Parathyroid adenoma (tissue), 2 donors: ENCODE measurements at regions not wholly inside any gene's neighbourhood (a gene's known extent, or its start where the extent isn't known, plus 50 kb on each side); places are given as distances from the start of the nearest gene placed in this dataset.

Experiments
- H2AFZ ChIP-seq: fragments of 300-600 bp; sonication (generic); one replicate; pipeline ENCODE4 v1.7.0; 2017; ENCODE audit warnings: antibody characterized with exemption, mild to moderate bottlenecking
- H3K27ac ChIP-seq: fragments of 300-600 bp; sonication (generic); one replicate; pipeline ENCODE4 v1.7.0; 2017
- H3K27me3 ChIP-seq: fragments of 300-600 bp; sonication (generic); one replicate; pipeline ENCODE4 v1.7.0; 2017; ENCODE audit warnings: low read length; ENCODE audit not compliant: control insufficient read depth, insufficient read depth
- H3K36me3 ChIP-seq: fragments of 300-600 bp; sonication (generic); one replicate; pipeline ENCODE4 v1.7.0; 2017; ENCODE audit warnings: low read length; ENCODE audit not compliant: control insufficient read depth, insufficient read depth
- H3K4me1 ChIP-seq: fragments of 300-600 bp; sonication (generic); one replicate; pipeline ENCODE4 v1.7.0; 2017; ENCODE audit warnings: control low read depth
- H3K4me2 ChIP-seq: fragments of 300-600 bp; sonication (generic); one replicate; pipeline ENCODE4 v1.7.0; 2017; ENCODE audit warnings: low read length
- H3K4me3 ChIP-seq: fragments of 300-600 bp; sonication (generic); one replicate; pipeline ENCODE4 v1.7.0; 2017; ENCODE audit warnings: low read depth, low read length
- H3K79me2 ChIP-seq: fragments of 300-600 bp; sonication (generic); one replicate; pipeline ENCODE4 v1.7.0; 2017; ENCODE audit warnings: control low read depth
- H3K9ac ChIP-seq: fragments of 300-600 bp; sonication (generic); one replicate; pipeline ENCODE4 v1.7.0; 2017; ENCODE audit warnings: mild to moderate bottlenecking
- H3K9me3 ChIP-seq: fragments of 300-600 bp; sonication (generic); one replicate; pipeline ENCODE4 v1.7.0; 2017; ENCODE audit warnings: low read length; ENCODE audit not compliant: control insufficient read depth
- TF ChIP-seq, protein P1 (sequence below): fragments of 300-600 bp; sonication (generic); IDR thresholded peaks from one replicate; pipeline ENCODE4 v1.7.0; 2017; ENCODE audit warnings: antibody characterized with exemption, mild to moderate bottlenecking
- donor health status: primary hyperparathyroidism.

DNA sequence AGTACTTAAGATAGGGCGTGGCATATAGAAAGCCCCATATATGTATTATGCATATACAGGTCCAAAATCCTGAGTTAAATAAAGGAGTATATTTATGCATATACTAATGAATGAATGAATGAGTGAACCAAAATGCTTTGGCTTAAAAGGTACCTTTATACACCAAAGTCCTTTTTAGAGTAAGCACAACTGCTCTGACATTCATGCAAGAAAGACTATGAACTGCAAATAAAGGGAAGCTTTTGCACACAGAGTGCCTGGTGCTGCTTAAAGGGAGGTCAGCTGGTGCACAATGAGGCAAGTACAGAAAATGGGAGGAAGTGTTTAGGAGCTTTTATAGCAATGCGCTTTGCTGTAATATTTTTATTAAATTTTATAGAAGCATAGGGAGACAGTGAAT, 214.0 kb downstream of the KLF13 start:
- TF ChIP-seq, protein P1, sequence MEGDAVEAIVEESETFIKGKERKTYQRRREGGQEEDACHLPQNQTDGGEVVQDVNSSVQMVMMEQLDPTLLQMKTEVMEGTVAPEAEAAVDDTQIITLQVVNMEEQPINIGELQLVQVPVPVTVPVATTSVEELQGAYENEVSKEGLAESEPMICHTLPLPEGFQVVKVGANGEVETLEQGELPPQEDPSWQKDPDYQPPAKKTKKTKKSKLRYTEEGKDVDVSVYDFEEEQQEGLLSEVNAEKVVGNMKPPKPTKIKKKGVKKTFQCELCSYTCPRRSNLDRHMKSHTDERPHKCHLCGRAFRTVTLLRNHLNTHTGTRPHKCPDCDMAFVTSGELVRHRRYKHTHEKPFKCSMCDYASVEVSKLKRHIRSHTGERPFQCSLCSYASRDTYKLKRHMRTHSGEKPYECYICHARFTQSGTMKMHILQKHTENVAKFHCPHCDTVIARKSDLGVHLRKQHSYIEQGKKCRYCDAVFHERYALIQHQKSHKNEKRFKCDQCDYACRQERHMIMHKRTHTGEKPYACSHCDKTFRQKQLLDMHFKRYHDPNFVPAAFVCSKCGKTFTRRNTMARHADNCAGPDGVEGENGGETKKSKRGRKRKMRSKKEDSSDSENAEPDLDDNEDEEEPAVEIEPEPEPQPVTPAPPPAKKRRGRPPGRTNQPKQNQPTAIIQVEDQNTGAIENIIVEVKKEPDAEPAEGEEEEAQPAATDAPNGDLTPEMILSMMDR: no peak
- no peak overlapping the region for H3K9ac ChIP-seq
- H3K79me2 ChIP-seq: no peaks in the 10 kb centered on the region
- H3K4me3 ChIP-seq: no peak overlapping the region
- no peaks in the 10 kb centered on the region for H3K4me1 ChIP-seq
- no peaks in the 10 kb centered on the region for H3K27me3 ChIP-seq
- H3K36me3 ChIP-seq: no peaks in the 10 kb centered on the region
- H3K9me3 ChIP-seq: no peaks in the 10 kb centered on the region
- H3K4me2 ChIP-seq: no peak overlapping the region
- no peak overlapping the region for H2AFZ ChIP-seq
- no peak overlapping the region for H3K27ac ChIP-seq

- H3K79me2 ChIP-seq: no peaks in the 10 kb centered on the region
- H3K9ac ChIP-seq: no peak overlapping the region
- H3K27me3 ChIP-seq: no peaks in the 10 kb centered on the region
- no peak overlapping the region for H3K4me2 ChIP-seq
- no peak overlapping the region for H3K27ac ChIP-seq
- H2AFZ ChIP-seq: no peak overlapping the region
- H3K4me1 ChIP-seq: no peaks in the 10 kb centered on the region
- H3K9me3 ChIP-seq: no peaks in the 10 kb centered on the region
- TF ChIP-seq, protein P1: no peak
- no peaks in the 10 kb centered on the region for H3K36me3 ChIP-seq
- no peak overlapping the region for H3K4me3 ChIP-seq
Measured at GRCh38 chr15:31544361-31544760, 217.7 kb downstream of the KLF13 start.

DNA sequence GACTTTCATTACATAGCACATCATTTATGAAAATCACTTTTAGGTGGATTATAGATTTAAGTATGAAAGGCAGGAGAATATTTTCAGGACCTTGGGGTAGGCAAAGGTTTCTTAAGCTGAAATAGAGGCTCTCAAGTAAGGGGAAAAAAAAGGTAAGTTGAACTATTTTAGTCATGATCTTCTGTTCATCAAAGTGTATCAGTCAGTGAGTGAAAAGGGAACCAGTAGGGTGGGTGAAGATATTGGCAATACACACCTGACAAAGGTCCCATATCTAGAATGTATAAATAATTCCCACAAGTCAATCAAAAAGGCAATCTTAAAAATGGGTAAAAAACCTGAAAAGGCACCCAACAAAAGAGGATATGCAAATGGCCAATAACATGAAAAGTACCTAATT, 218.6 kb downstream of the KLF13 start:
- no peak overlapping the region for H3K9ac ChIP-seq
- H3K4me1 ChIP-seq: no peaks in the 10 kb centered on the region
- H3K79me2 ChIP-seq: no peaks in the 10 kb centered on the region
- no peaks in the 10 kb centered on the region for H3K36me3 ChIP-seq
- TF ChIP-seq, protein P1: no peak
- no peaks in the 10 kb centered on the region for H3K27me3 ChIP-seq
- H2AFZ ChIP-seq: no peak overlapping the region
- H3K4me3 ChIP-seq: no peak overlapping the region
- no peak overlapping the region for H3K27ac ChIP-seq
- H3K9me3 ChIP-seq: no peaks in the 10 kb centered on the region
- no peak overlapping the region for H3K4me2 ChIP-seq

DNA sequence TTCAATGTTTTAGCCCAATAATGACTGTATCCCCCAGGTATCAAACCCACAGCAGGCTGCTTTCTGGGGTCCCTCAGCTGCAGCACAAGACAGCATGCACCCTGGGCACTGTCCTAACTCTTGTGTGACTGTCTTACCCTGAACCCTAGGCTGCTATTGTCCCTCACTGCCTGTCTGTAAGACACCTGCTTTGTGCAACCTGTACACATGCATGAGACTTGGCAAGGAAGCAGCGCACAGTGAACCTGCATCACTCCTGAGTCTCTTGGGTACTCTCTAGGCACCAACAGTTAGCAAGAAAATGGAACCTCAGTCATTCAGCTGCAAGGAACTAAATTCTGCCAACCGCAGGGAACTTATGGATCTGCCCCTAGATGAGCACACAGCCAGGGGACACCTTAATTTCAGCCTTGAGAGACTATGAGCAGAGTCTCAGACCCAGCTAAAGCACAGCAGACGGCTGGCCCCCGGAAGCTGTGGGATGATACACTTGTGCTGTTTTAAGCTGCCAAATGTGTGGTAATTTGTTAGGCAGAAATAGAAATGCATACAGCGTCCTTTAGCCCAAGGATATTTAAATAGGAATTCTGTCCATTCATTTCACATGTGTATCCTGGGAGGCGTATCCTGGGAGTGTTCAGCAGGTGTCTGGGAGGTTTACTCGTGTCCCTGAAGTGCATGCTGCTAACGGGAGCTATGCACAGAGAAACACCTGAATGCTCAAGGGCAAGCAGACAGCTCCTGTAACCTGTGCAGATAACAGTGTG, 223.8 kb downstream of the KLF13 start:
- no peak overlapping the region for H2AFZ ChIP-seq
- H3K36me3 ChIP-seq: no peaks in the 10 kb centered on the region
- TF ChIP-seq, protein P1: no peak
- no peak overlapping the region for H3K4me2 ChIP-seq
- no peak overlapping the region for H3K9ac ChIP-seq
- no peak overlapping the region for H3K27ac ChIP-seq
- no peaks in the 10 kb centered on the region for H3K9me3 ChIP-seq
- no peak overlapping the region for H3K4me3 ChIP-seq
- no peaks in the 10 kb centered on the region for H3K27me3 ChIP-seq
- H3K79me2 ChIP-seq: no peaks in the 10 kb centered on the region
- H3K4me1 ChIP-seq: no peaks in the 10 kb centered on the region

GRCh38 chr15:31551323-31551722, 224.7 kb downstream of the KLF13 start:
- H3K27me3 ChIP-seq: no peaks in the 10 kb centered on the region
- no peaks in the 10 kb centered on the region for H3K9me3 ChIP-seq
- no peak overlapping the region for H3K4me2 ChIP-seq
- H2AFZ ChIP-seq: no peak overlapping the region
- no peak overlapping the region for H3K9ac ChIP-seq
- TF ChIP-seq, protein P1: no peak
- no peak overlapping the region for H3K4me3 ChIP-seq
- no peaks in the 10 kb centered on the region for H3K36me3 ChIP-seq
- H3K4me1 ChIP-seq: no peaks in the 10 kb centered on the region
- no peak overlapping the region for H3K27ac ChIP-seq
- H3K79me2 ChIP-seq: no peaks in the 10 kb centered on the region
